SK-N-MC (cell line): ENCODE measurements at regions not wholly inside any gene's neighbourhood (a gene's known extent, or its start where the extent isn't known, plus 50 kb on each side); places are given as distances from the start of the nearest gene placed in this dataset.

ENCODE experiments used
- DNase-seq: peaks from one replicate; pipeline ENCODE4 v3.0.0-alpha.2; 2011; ENCODE audit warnings: low read depth, low spot score
- H3K27ac ChIP-seq: fragments of 200-600 bp; sonication (generic); 2 replicates; pipeline ENCODE4 v1.5.1; 2016; ENCODE audit warnings: mixed run types
- H3K36me3 ChIP-seq: fragments of 200-600 bp; sonication (generic); 2 replicates; pipeline ENCODE4 v1.6.1; 2017; ENCODE audit warnings: antibody characterized with exemption, low read length, mixed read lengths; ENCODE audit not compliant: insufficient read depth
- H3K4me3 ChIP-seq: fragments of 200-600 bp; sonication (generic); 2 replicates; pipeline ENCODE4 v1.5.1; 2016
- H3K9ac ChIP-seq: fragments of 200-600 bp; sonication (generic); 2 replicates; pipeline ENCODE4 v1.8.0; 2017; ENCODE audit warnings: mixed run types, mixed read lengths; ENCODE audit not compliant: insufficient read length
- H3K9me3 ChIP-seq: fragments of 200-600 bp; sonication (generic); 2 replicates; pipeline ENCODE4 v1.6.1; 2017; ENCODE audit warnings: low read depth, mild to moderate bottlenecking, antibody characterized with exemption, low read length, moderate library complexity, mixed read lengths
- EZH2 ChIP-seq: fragments of 200-600 bp; sonication (generic); IDR thresholded peaks from one replicate; pipeline ENCODE4 v1.6.1; 2017; ENCODE audit warnings: antibody characterized with exemption
- FOXP2 ChIP-seq: optimal IDR thresholded peaks from 2 replicates; pipeline ENCODE3; 2011; ENCODE audit warnings: mild to moderate bottlenecking, moderate library complexity; ENCODE audit not compliant: insufficient read depth; ENCODE audit errors: extremely low read length, control extremely low read depth
- POLR2AphosphoS5 ChIP-seq: IDR thresholded peaks from 2 replicates; pipeline ENCODE4 v1.6.1; 2012; ENCODE audit warnings: mild to moderate bottlenecking, low read depth, low read length, borderline replicate concordance

DNA sequence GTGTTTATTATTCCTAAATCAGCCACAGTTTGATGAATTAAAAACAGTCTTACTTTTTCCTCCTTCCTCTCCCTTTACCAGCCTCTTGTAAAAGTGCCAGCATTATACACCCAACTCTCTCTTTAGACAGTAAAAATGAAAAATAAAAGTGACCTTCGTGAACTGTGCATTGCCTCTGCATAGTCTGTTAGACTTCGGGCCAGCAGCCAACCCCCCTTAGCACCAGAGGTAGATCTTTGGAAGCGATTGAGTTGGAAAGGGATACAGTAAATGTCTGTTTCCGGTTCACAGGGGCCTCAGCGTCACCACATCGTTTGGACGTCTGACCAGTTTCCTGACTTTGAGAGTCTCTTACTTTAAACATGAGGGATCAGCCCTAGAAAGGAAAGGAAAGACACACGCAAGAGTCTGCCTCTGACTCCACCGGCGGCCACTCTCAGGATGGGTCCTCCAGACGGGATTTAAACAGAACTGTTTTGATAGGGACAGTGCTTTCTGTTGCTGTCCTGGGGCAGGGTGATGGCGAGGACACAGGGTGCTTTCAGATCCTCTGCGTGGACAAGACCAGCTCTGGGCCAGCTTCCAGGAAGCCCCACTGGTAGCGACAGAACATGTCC, 206.6 kb upstream of the PREP start:
- Histone ChIP-seq H3K4me3 (no peak overlapping the region), H3K36me3 (no peaks in the 10 kb centered on the region), H3K9ac (no peak overlapping the region), H3K27ac (no peak overlapping the region), H3K9me3 (no peaks in the 10 kb centered on the region)
- no peak for DNase-seq
- TF ChIP-seq EZH2 (no peak), FOXP2 (no peak), POLR2AphosphoS5 (no peak)

DNA sequence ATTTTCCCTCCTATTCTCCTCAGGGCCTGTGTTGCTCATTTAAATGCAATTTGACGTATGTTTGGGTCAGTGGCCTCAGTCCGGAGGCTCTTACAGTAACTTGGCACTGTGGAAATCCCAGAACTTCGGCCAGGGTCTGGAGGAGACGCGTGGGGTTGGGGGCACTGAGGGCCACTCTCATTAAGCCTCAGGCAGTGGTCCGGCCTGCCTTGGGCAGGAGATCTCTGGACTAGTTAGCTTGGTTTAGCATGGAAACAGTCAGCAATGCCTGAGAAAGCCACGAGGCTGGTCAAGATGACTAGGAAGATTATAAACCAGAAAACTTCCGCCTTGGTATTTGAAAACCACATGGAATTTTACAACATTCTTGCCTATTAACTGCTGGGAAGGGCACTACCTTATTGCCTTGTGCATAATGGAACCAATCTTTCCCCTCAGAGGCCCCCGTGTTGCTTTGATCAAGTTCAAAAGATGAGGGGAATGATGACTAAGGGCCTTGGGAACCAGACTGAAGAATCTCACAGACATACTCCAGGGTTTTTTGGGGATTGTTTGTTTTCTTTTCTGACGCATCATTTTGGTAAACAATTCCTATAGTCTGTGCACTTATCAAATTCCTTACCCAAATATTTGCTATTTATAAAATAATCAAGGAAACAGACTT, 206.0 kb upstream of the PREP start:
- H3K9ac ChIP-seq: no peak overlapping the region
- TF ChIP-seq EZH2 (no peak), FOXP2 (no peak), POLR2AphosphoS5 (no peak)
- H3K4me3 ChIP-seq: no peak overlapping the region
- no peak for DNase-seq
- no peaks in the 10 kb centered on the region for H3K9me3 ChIP-seq
- H3K36me3 ChIP-seq: no peaks in the 10 kb centered on the region
- H3K27ac ChIP-seq: no peak overlapping the region

DNA sequence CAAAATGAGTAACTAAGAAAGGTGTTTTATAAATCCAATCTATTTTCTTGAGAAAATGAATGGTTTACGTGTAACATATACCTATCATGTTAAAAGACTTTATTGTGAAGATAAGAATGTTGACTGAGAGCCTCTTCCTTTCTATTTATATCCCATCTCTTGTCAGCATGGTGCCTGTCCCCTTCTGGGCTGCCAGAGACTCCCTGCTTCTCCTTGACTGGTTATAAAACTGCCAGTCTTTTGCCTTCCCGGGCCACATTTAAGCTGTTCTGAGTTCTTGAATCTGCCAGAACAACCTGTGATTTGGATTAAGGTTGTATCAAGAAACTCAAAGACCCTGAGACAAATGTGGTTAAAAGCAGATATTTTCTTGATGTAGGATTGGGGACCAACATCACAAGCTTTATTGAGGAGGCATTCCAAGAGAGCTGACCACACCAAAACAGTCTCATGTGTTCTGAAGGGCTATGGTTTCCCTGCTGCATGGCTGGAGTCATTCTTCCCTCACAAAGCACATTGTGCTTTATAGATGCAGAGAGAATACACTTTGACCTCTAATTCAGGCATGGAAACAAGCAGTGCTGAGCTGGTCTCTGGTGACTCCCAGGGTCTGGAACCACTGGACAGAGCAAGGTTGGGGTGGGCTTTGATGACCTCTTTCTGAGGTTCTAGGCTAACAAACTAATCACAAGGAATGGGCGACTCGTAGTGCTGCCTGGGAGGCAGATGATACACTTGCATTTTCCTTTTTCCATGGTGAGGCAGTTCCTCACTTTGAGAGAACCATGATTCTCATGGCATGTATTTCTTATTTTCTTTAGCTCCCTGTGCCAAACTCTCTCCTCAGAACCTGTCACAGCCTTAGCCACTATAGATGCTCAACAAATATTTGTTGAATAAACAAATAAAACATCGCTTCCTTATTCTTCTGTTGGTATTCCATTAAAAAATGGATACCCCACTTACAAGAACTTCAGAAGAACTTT, 205.0 kb upstream of the PREP start:
- TF ChIP-seq EZH2 (no peak), POLR2AphosphoS5 (no peak), FOXP2 (no peak)
- DNase-seq: no peak
- Histone ChIP-seq H3K27ac (no peak overlapping the region), H3K9me3 (no peaks in the 10 kb centered on the region), H3K36me3 (no peaks in the 10 kb centered on the region), H3K4me3 (no peak overlapping the region), H3K9ac (no peak overlapping the region)

DNA sequence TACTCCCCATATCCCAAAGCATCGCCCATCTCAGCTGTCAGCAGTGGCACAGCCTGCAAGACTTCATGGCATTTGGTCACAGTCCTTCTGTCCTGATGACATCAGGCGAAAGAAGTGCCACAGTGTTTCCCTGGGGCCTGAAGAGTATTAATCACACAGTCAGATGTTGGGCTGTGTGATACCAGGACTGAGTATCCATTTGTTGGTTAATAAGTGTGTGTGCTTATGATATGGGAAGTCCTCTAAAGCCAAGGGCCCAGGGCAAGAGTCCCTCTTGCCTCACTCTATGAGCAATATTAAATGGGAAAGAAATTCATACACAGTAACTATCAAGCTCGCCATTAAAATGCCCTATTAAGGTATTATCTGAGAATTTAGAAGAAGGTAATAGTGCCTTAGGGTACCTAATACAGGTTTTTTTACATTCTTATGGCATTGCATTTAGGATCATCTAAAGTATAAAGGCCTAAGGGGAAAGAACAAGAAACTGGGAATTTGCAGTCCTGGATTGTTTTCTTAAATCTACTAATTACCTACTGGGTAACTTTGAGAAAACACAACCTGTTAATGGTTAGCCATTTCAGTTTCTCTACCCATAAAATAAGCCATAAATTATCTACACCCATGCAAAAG, 204.1 kb upstream of the PREP start:
- Histone ChIP-seq H3K4me3 (no peak overlapping the region), H3K36me3 (no peaks in the 10 kb centered on the region), H3K9me3 (no peaks in the 10 kb centered on the region), H3K9ac (no peak overlapping the region), H3K27ac (no peak overlapping the region)
- no peak for TF ChIP-seq POLR2AphosphoS5
- TF ChIP-seq FOXP2: no peak
- TF ChIP-seq EZH2: no peak
- DNase-seq: no peak

DNA sequence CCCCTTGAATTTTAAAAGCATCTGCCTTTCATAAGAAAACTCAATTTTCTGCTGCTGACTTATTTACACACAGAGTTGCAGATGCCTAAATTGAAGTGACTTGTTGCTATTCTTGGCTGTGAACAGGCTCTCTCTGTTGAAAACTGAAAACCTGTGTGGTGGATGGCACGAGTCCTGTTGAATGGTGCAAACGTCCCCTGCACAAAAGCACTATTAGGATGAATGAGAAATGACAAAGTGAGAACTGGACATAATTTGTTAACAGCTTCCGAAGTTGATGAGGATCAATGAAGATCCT, 201.7 kb upstream of the PREP start:
- no peaks in the 10 kb centered on the region for H3K9me3 ChIP-seq
- TF ChIP-seq POLR2AphosphoS5 (no peak), EZH2 (no peak), FOXP2 (no peak)
- no peak overlapping the region for H3K9ac ChIP-seq
- no peak overlapping the region for H3K27ac ChIP-seq
- H3K36me3 ChIP-seq: no peaks in the 10 kb centered on the region
- H3K4me3 ChIP-seq: no peak overlapping the region
- no peak for DNase-seq

DNA sequence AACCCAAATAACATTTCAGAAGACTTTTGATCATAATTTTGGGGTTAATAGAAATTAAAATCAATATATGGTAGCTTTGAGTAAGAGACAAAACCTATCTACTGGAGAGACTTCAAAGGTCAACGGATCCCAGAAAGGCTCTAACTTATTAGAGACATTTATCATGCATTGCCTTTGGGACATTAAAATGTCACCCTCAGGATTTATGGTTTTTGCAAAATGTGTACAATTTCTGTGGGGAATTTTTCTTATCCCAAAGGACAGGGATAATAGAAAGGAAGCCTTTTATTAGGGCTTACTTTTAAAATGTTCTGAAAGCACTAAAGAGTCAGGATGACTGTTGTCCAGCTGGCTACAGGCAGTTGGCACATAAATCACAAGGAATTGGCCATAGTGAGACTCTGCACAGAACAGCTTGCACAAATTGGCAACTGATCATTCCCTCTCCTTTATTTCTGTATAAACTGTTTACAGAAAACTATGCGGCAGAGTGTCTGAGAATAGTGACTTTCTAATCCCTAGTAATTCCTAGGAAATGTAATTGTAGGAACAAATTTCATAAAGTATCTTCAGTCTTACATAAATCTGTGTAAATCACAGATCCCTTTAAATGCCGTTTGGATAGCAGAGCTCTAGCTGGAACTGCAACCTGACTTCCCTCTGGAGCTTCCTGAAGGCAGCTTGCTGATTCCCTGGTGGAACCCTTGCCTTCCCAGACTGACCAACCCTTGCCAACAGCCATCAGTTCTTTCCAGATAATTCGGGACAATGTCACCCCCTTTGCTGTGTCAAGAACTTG, 201.1 kb upstream of the PREP start:
- no peaks in the 10 kb centered on the region for H3K36me3 ChIP-seq
- no peaks in the 10 kb centered on the region for H3K9me3 ChIP-seq
- DNase-seq: no peak
- no peak overlapping the region for H3K9ac ChIP-seq
- H3K27ac ChIP-seq: no peak overlapping the region
- TF ChIP-seq FOXP2 (no peak), POLR2AphosphoS5 (no peak), EZH2 (no peak)
- no peak overlapping the region for H3K4me3 ChIP-seq

DNA sequence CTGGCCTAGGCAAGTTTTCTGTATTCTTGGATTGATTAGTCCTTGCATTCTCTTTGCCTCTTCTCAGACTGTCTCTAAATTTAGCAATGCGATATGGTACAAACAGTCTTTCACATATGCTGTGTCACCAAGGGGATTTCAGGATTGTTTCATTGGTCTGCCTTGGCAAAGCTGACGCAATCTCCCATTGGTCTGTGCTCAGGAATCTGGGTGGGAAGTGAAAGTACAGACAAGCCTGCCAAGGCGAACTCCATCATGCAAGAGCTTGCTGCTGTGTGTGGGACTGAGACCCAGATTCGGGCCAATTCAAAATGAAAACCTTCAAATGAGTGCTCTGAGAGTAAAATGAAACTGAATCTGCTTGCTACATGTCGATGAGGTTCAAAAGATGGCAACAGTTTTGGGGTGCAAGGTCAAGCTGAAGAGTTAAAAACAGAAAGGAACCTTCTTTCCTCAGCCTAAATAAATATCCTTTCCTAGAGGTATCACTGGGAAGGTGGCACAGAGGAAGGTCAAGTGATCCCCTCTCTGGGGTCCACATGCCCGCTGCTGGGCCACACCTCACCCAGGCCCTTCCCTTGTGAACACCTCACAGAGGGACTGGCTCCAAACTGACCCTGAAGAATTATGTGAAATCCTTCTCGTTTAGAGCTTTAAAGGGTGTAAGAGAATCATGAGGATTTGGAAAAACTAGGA, 198.8 kb upstream of the PREP start:
- DNase-seq: no peak
- TF ChIP-seq POLR2AphosphoS5: no peak
- no peak for TF ChIP-seq FOXP2
- no peak for TF ChIP-seq EZH2
- Histone ChIP-seq H3K36me3 (no peaks in the 10 kb centered on the region), H3K9ac (no peak overlapping the region), H3K4me3 (no peak overlapping the region), H3K9me3 (no peaks in the 10 kb centered on the region), H3K27ac (no peak overlapping the region)
